ENCODE measurements at regions not wholly inside any gene's neighbourhood (a gene's known extent, or its start where the extent isn't known, plus 50 kb on each side); places are given as distances from the start of the nearest gene placed in this dataset.
"Not testable (repeated sequence)": the region's sequence is repeated elsewhere in the genome, so short reads cannot be mapped to it uniquely, and the experiment has no call there.

GRCh38 chr10:84943541-84943940 lies 615.2 kb downstream of the CCSER2 start:
- ATAC-seq (no peak), DNase-seq (ENCODE audit: missing footprints) (no peak)
- intact Hi-C loops (cut with DNase I): no loop called here

GRCh38 chr10:84944187-84944586 lies 615.8 kb downstream of the CCSER2 start:
- ATAC-seq: no peak
- no peak for DNase-seq (ENCODE audit: missing footprints)
- intact Hi-C loops (cut with DNase I): no loop called here

- intact Hi-C loops (cut with DNase I): no loop called here
- DNase-seq (ENCODE audit: missing footprints) (no peak), ATAC-seq (no peak)
These were observed 617.4 kb downstream of the CCSER2 start for GRCh38 chr10:84945791-84946190.

GRCh38 chr10:84946904-84947303 lies 618.5 kb downstream of the CCSER2 start:
- intact Hi-C loops (cut with DNase I): no loop called here
- ATAC-seq (no peak), DNase-seq (ENCODE audit: missing footprints) (no peak)

GRCh38 chr10:84948644-84949043 lies 620.3 kb downstream of the CCSER2 start:
- no peak for DNase-seq (ENCODE audit: missing footprints)
- ATAC-seq: no peak
- intact Hi-C loops (cut with DNase I): no loop called here

- DNase-seq (ENCODE audit: missing footprints) (no peak), ATAC-seq (no peak)
- intact Hi-C loops (cut with DNase I): no loop called here
These were observed 623.2 kb downstream of the CCSER2 start for GRCh38 chr10:84951616-84952015.

- ATAC-seq (no peak), DNase-seq (ENCODE audit: missing footprints) (no peak)
- intact Hi-C loops (cut with DNase I): no loop called here
These were observed 629.0 kb downstream of the CCSER2 start for GRCh38 chr10:84957427-84957826.

GRCh38 chr10:84965468-84965867 lies 637.1 kb downstream of the CCSER2 start:
- ATAC-seq: no peak
- no peak for DNase-seq (ENCODE audit: missing footprints)
- intact Hi-C loops (cut with DNase I): no loop called here

- ATAC-seq (no peak), DNase-seq (ENCODE audit: missing footprints) (no peak)
- intact Hi-C loops (cut with DNase I): no loop called here
These were observed 638.5 kb downstream of the CCSER2 start for GRCh38 chr10:84966708-84967441.

GRCh38 chr10:84969297-84969696 lies 640.9 kb downstream of the CCSER2 start:
- DNase-seq (ENCODE audit: missing footprints); intact Hi-C loops (cut with DNase I); ATAC-seq: not testable (repeated sequence)

- DNase-seq (ENCODE audit: missing footprints) (no peak), ATAC-seq (no peak)
- intact Hi-C loops (cut with DNase I): no loop called here
These were observed 658.6 kb downstream of the CCSER2 start for GRCh38 chr10:84987039-84987438.

- no peak for DNase-seq (ENCODE audit: missing footprints)
- intact Hi-C loops (cut with DNase I): no loop called here
- no peak for ATAC-seq
These were observed 659.6 kb downstream of the CCSER2 start for GRCh38 chr10:84988011-84988410.

GRCh38 chr10:84990713-84991112 lies 662.3 kb downstream of the CCSER2 start:
- no peak for DNase-seq (ENCODE audit: missing footprints)
- intact Hi-C loops (cut with DNase I): no loop called here

GRCh38 chr10:84991301-84991700 lies 662.9 kb downstream of the CCSER2 start:
- no peak for DNase-seq (ENCODE audit: missing footprints)
- intact Hi-C loops (cut with DNase I): no loop called here
- ATAC-seq: no peak

More at GRCh38 chr10:84990713-84991112, 662.3 kb downstream of the CCSER2 start:
- ATAC-seq: no peak

- ATAC-seq (no peak), DNase-seq (ENCODE audit: missing footprints) (no peak)
- intact Hi-C loops (cut with DNase I): no loop called here
These were observed 665.1 kb downstream of the CCSER2 start for GRCh38 chr10:84993251-84994035.

- no peak for DNase-seq (ENCODE audit: missing footprints)
- ATAC-seq: no peak
- intact Hi-C loops (cut with DNase I): no loop called here
These were observed 666.3 kb downstream of the CCSER2 start for GRCh38 chr10:84994722-84995121.

- ATAC-seq (no peak), DNase-seq (ENCODE audit: missing footprints) (no peak)
- intact Hi-C loops (cut with DNase I): no loop called here
These were observed 668.2 kb downstream of the CCSER2 start for GRCh38 chr10:84996580-84996979.

- ATAC-seq (no peak), DNase-seq (ENCODE audit: missing footprints) (no peak)
- intact Hi-C loops (cut with DNase I): no loop called here
These were observed 669.5 kb downstream of the CCSER2 start for GRCh38 chr10:84997870-84998269.

- DNase-seq (ENCODE audit: missing footprints) (no peak), ATAC-seq (no peak)
- intact Hi-C loops (cut with DNase I): no loop called here
These were observed 671.5 kb downstream of the CCSER2 start for GRCh38 chr10:84999929-85000328.

- no peak for ATAC-seq
- intact Hi-C loops (cut with DNase I): no loop called here
- no peak for DNase-seq (ENCODE audit: missing footprints)
These were observed 674.7 kb downstream of the CCSER2 start for GRCh38 chr10:85003083-85003482.
